Heart left ventricle (tissue), 16 donors: ENCODE measurements at regions not wholly inside any gene's neighbourhood (a gene's known extent, or its start where the extent isn't known, plus 50 kb on each side); places are given as distances from the start of the nearest gene placed in this dataset.

ENCODE experiments used
- ATAC-seq, 4 donors: fragments of 200-7000 bp; cut with Tn5 transposase; one replicate each; pipeline ENCODE4 v1.9.1; 2020 to 2022; ENCODE audit warnings: moderate library complexity in 4 of 4, mild to moderate bottlenecking in 3 of 4, moderate number of reproducible peaks in 1 of 4
- DNase-seq, 5 donors: peaks; one replicate each; pipeline ENCODE4 v3.0.0-alpha.2; 2020
- H3K27ac ChIP-seq, 12 donors: fragments of 200-600 bp; sonication (generic) in 4 of 12; one replicate each; pipeline versions ENCODE4 v1.5.0 to v1.8.0; 2016 to 2022; ENCODE audit warnings: mild to moderate bottlenecking in 2 of 12
- H3K27me3 ChIP-seq, 9 donors: fragments of 200-600 bp; sonication (generic) in 2 of 9; one replicate each; pipeline versions ENCODE4 v1.5.1 to v1.8.0; 2016 to 2022; ENCODE audit warnings: mild to moderate bottlenecking in 3 of 9
- H3K36me3 ChIP-seq, 9 donors: fragments of 200-600 bp; sonication (generic) in 2 of 9; one replicate each; pipeline versions ENCODE4 v1.5.0 to v1.8.0; 2018 to 2022; ENCODE audit warnings: mild to moderate bottlenecking in 2 of 9
- H3K4me1 ChIP-seq, 12 donors: fragments of 200-600 bp; sonication (generic) in 4 of 12; one replicate each; pipeline versions ENCODE4 v1.5.0 to v1.8.0; 2016 to 2022; ENCODE audit warnings: mild to moderate bottlenecking in 3 of 12
- H3K4me3 ChIP-seq, 12 donors: fragments of 200-600 bp; sonication (generic) in 4 of 12; one replicate each; pipeline versions ENCODE4 v1.5.0 to v1.8.0; 2017 to 2022; ENCODE audit warnings: mild to moderate bottlenecking in 9 of 12, moderate library complexity in 4 of 12
- H3K9me3 ChIP-seq, 12 donors: fragments of 200-600 bp; sonication (generic) in 4 of 12; one replicate each; pipeline versions ENCODE4 v1.5.0 to v1.8.0; 2016 to 2022; ENCODE audit warnings: mild to moderate bottlenecking in 1 of 12
- POLR2A ChIP-seq, 2 donors: fragments of 450-650 bp; IDR thresholded peaks; one replicate each; pipeline ENCODE4 v1.6.1; 2017; ENCODE audit warnings: antibody characterized with exemption in 2 of 2, mild to moderate bottlenecking in 2 of 2, moderate library complexity in 2 of 2
- WGBS, 4 donors: extraction: QIAGEN DNeasy Blood & Tissue Kit in 2 of 4; methylation state at CpG; one replicate each; pipeline versions ENCODE4 v1.1.5 to v1.1.7; 2013 to 2018; 5-methylcytosine and 5-hydroxymethylcytosine counted together
- intact Hi-C, 10 donors: fragments of 100-400 bp; cut with DNase I; formaldehyde crosslinking; loops; one replicate each; pipeline versions ENCODE4 v1.11.1 to v1.14.2; 2022
- TF ChIP-seq, protein P1 (sequence below), 12 donors: fragments of 200-600 bp; sonication (generic) in 4 of 12; IDR thresholded peaks; one replicate each; pipeline versions ENCODE4 v1.5.0 to v1.8.0; 2018 to 2022; ENCODE audit warnings: antibody characterized with exemption in 12 of 12, mild to moderate bottlenecking in 5 of 12
- donor health status: ischemic (EF 13 %, LVEDD 7.1; RV severe dilation, severe dysfunction).
- donor health status: healthy with polysubstance abuse.
- donor health status: DM: no; HTN: yes; CAD: no.
- donor health status: DM: no; HTN: no; CAD: no.
- donor health status: ischemic (EF 25% LVEDD 6.9; RV normal size, moderate dysfunction).
- donor health status: ischemic (EF 25% LVEDD 5.7; RV mildly dilated, moderate dysfunction).
- donor health status: healthy.
- donor health status: DM: yes; HTN: yes; CAD: no.
- donor health status: ischemic (EF 35%, LVEDD 5.7; RV mildly dilated, moderate dysfunction).
- donor health status: nonischemic (EF 11% LVEDD 7.7; RV severe dilation, severe dysfunction).
- donor health status: DM: yes; HTN: yes; CAD: no.
- donor health status: PGD.
- donor health status: ischemic (EF 29% LVEDD 5.4; RV normal size, mild dysfunction).
- donor health status: nonischemic (EF 23%, LVEDD 6.1; RV moderate dilation, normal function).

DNA sequence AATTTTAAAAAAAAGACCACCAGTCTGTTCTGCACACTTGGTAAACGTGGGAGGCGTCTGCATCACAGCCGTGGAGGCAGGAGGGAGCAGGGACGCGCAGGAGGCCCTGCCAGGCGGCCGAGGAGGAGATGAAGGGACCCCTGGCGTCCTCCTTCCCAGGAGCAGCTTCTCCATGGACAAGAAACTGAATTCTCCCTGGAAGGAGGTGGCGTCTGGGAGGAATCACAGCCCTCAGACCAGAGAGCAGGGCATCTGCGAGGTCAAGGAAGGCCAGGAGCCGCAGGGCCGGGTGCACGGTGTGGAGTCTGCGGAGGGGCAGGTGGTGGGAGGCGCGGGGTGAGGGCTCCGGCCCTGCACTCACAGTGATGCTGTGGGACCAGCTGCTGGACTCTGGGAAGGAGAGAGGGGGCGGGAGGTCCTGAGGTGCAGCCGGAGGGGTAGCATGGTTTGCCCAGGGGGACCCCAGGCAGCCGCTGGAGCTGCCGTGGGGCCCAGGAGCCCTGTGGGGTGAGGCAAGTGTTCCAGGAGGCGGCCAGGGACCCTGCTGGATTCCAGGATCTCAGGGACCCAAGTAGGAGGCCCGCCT lies 73.5 kb upstream of the GALNT9 start:
- intact Hi-C loops, result no loop called here
- Histone ChIP-seq H3K36me3 (no peaks in the 10 kb centered on the region), H3K4me1 (peaks cover 0 to 6% (median 0%) of the 10 kb centered on the region in 12 donors), H3K27me3 (peaks cover 4 to 85% (median 41%) of the 10 kb centered on the region in 9 donors), H3K4me3 (no peak overlapping the region), H3K27ac (no peak overlapping the region), H3K9me3 (no peaks in the 10 kb centered on the region)
- no peak for TF ChIP-seq POLR2A (IDR thresholded peaks at IDR 0.05)
- TF ChIP-seq, protein P1, sequence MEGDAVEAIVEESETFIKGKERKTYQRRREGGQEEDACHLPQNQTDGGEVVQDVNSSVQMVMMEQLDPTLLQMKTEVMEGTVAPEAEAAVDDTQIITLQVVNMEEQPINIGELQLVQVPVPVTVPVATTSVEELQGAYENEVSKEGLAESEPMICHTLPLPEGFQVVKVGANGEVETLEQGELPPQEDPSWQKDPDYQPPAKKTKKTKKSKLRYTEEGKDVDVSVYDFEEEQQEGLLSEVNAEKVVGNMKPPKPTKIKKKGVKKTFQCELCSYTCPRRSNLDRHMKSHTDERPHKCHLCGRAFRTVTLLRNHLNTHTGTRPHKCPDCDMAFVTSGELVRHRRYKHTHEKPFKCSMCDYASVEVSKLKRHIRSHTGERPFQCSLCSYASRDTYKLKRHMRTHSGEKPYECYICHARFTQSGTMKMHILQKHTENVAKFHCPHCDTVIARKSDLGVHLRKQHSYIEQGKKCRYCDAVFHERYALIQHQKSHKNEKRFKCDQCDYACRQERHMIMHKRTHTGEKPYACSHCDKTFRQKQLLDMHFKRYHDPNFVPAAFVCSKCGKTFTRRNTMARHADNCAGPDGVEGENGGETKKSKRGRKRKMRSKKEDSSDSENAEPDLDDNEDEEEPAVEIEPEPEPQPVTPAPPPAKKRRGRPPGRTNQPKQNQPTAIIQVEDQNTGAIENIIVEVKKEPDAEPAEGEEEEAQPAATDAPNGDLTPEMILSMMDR (IDR thresholded peaks at IDR 0.05), result no peak
- ATAC-seq (no peak), DNase-seq (peak in 2 of 5 donors; percentile 11 to 49)
- WGBS, 4 donors, result 57 to 63% (median 60%) methylated on average over 22 to 23 of the region's 23 CpGs

DNA sequence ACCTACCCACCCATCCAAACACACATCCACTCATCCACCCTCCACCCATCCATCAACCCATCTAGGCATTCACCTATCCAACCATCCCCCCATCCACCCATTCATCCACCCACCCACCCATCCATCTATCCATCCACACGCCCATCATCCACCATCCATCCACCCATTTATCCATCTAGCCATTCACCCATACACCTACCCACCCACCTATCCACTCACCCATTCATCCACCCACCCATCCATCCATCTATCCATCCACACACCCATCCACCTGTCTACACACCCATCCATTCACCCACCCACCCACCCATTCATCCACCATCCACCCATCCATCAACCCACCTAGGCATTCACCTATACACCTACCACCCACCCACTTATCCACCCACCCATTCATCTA lies 72.6 kb upstream of the GALNT9 start:
- intact Hi-C loops, result no loop called here
- Histone ChIP-seq H3K4me3 (no peak overlapping the region), H3K27me3 (peaks cover 11 to 79% (median 43%) of the 10 kb centered on the region in 9 donors), H3K27ac (no peak overlapping the region), H3K9me3 (no peaks in the 10 kb centered on the region), H3K4me1 (no peaks in the 10 kb centered on the region), H3K36me3 (no peaks in the 10 kb centered on the region)
- 73 to 97% (median 80%) methylated on average over 1 of the region's 1 CpG for WGBS, 4 donors
- TF ChIP-seq, protein P1 (IDR thresholded peaks at IDR 0.05), result no peak
- ATAC-seq, result no peak
- DNase-seq, result no peak

DNA sequence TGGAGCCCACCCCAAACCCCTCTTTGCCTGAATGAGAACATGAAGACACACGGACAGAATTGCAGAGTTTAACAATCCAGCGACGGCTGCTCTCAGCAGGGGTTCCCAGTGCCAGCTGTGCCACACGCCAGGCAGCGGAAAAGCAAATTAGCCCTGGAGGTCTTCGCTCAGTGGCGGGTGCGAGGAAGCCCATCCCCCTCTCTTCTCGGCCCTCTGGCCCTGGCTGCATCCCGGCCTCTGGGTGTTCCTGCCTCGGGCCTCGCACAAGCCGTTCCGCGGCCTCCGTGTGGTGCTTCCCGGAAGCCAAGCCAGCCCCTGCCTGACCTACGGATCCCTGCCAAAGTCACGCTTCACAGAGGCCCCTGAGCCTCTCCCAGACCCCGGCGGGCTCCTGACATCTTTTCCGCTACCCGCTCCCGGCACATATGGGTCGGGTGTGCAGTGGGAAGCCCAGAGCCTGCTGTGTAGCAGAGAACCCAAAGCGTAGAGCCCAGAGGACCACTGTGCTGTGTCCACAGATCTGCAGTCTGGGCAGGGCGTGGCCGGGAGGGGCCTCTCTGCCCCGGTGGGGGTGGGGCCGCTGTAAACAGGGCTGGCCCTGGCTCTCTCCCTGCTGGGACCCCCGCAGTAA lies 70.7 kb upstream of the GALNT9 start:
- TF ChIP-seq, protein P1 (IDR thresholded peaks at IDR 0.05), result no peak
- no peak for TF ChIP-seq POLR2A (IDR thresholded peaks at IDR 0.05)
- H3K9me3 ChIP-seq, result no peaks in the 10 kb centered on the region
- no peak overlapping the region for H3K27ac ChIP-seq
- H3K4me3 ChIP-seq, result no peak overlapping the region
- ATAC-seq (no peak), DNase-seq (peak in 2 of 5 donors; percentile 23 to 62)
- H3K4me1 ChIP-seq, result no peaks in the 10 kb centered on the region
- 23 to 25% (median 24%) methylated on average over 8 to 31 of the region's 31 CpGs for WGBS, 4 donors
- peaks cover 15 to 75% (median 39%) of the 10 kb centered on the region in 9 donors for H3K27me3 ChIP-seq
- intact Hi-C loops, result no loop called here
- H3K36me3 ChIP-seq, result no peaks in the 10 kb centered on the region

DNA sequence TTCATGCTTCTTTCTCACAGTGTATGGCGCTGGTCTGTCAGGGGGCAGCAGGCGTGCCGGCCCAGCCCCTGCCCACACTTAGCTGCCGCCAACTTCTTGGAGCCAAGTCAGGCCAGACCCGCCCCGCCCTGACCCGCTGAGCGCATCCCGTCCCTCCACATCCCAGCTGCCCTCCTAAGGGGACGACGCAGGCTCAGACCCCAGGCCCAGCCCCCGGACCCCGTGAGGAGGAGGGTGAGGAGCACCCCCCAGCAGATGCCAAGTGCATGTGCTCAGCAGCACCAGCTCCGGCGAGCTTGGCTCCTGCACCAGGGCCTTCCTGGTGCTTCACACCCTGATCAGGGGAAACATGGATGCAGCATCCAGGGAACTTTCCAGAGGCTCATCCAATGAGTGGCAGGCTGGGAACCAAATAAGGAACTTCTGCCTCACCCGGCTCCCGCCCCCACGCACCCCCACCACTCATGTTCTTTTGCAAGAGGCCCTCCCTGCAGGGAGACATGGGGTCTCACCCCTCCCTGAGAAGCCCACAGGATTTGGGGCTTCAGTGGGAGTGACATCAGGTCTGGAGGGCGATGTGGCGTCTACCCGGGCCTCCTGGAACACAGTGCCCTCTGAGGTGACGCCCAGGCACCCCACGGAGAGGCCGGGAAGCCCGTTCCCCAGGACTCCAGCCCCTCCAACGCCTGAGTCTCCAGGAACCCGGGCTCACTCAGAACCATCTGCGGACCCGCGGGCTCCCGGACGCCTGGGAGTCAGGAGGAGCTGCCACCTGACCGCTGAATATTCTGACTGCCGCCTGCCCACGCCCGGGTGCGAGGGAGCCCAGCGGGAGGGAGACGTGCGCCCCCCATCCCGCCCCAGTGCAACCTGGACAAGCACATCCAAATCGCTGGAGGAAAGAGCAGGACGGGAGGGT lies 70.0 kb upstream of the GALNT9 start:
- Histone ChIP-seq H3K27ac (no peak overlapping the region), H3K27me3 (peaks cover 15 to 69% (median 39%) of the 10 kb centered on the region in 9 donors), H3K36me3 (no peaks in the 10 kb centered on the region), H3K4me1 (no peaks in the 10 kb centered on the region), H3K9me3 (no peaks in the 10 kb centered on the region), H3K4me3 (no peak overlapping the region)
- TF ChIP-seq POLR2A (IDR thresholded peaks at IDR 0.05), result no peak
- TF ChIP-seq, protein P1 (IDR thresholded peaks at IDR 0.05), result no peak
- DNase-seq (peak in 3 of 5 donors; percentile 18 to 31 (median 24)), ATAC-seq (no peak)
- intact Hi-C loops, result no loop called here
- 75 to 80% (median 75%) methylated on average over 25 to 43 of the region's 43 CpGs for WGBS, 4 donors
